Hypothalamus (tissue), 51 donors: ENCODE measurements at regions not wholly inside any gene's neighbourhood (a gene's known extent, or its start where the extent isn't known, plus 50 kb on each side); places are given as distances from the start of the nearest gene placed in this dataset.
"Not testable (repeated sequence)": the region's sequence is repeated elsewhere in the genome, so short reads cannot be mapped to it uniquely, and the experiment has no call there.

Source experiments
- DNase-seq, 51 donors: peaks; one replicate each; lab custom pipeline; 2025; lab: John Stamatoyannopoulos, UW

- DNase-seq: not testable (repeated sequence)
These were observed 79.8 kb upstream of the SAMD11 start for GRCh38 chr1:843946-844345.

GRCh38 chr1:844472-845026 lies 79.2 kb upstream of the SAMD11 start:
- DNase-seq: no peak

GRCh38 chr1:845641-846040 lies 78.1 kb upstream of the SAMD11 start:
- DNase-seq: not testable (repeated sequence)

GRCh38 chr1:849873-850272 lies 73.8 kb upstream of the SAMD11 start:
- not testable (repeated sequence) for DNase-seq

- not testable (repeated sequence) for DNase-seq
These were observed 73.4 kb upstream of the SAMD11 start for GRCh38 chr1:850318-850717.

- DNase-seq: not testable (repeated sequence)
These were observed 72.3 kb upstream of the SAMD11 start for GRCh38 chr1:851398-851797.

- DNase-seq: not testable (repeated sequence)
These were observed 71.9 kb upstream of the SAMD11 start for GRCh38 chr1:851841-852240.

GRCh38 chr1:855202-855981 lies 68.3 kb upstream of the SAMD11 start:
- not testable (repeated sequence) for DNase-seq

- not testable (repeated sequence) for DNase-seq
These were observed 67.1 kb upstream of the SAMD11 start for GRCh38 chr1:856541-857057.

- DNase-seq: not testable (repeated sequence)
These were observed 65.6 kb upstream of the SAMD11 start for GRCh38 chr1:857926-858648.

GRCh38 chr1:858649-859041 lies 65.1 kb upstream of the SAMD11 start:
- DNase-seq: peak in 2 of 51 donors; percentile 2 to 5

- not testable (repeated sequence) for DNase-seq
These were observed 62.8 kb upstream of the SAMD11 start for GRCh38 chr1:860941-861340.

GRCh38 chr1:861714-862113 lies 62.0 kb upstream of the SAMD11 start:
- no peak for DNase-seq

- not testable (repeated sequence) for DNase-seq
These were observed 61.1 kb upstream of the SAMD11 start for GRCh38 chr1:862601-863000.

GRCh38 chr1:865633-866032 lies 58.1 kb upstream of the SAMD11 start:
- DNase-seq: not testable (repeated sequence)

- no peak for DNase-seq
These were observed 57.6 kb upstream of the SAMD11 start for GRCh38 chr1:866095-866494.

GRCh38 chr1:866631-867299 lies 57.0 kb upstream of the SAMD11 start:
- not testable (repeated sequence) for DNase-seq

GRCh38 chr1:867550-867949 lies 56.2 kb upstream of the SAMD11 start:
- not testable (repeated sequence) for DNase-seq

- peak in 35 of 51 donors; percentile 4 to 76 (median 25) for DNase-seq
These were observed 54.1 kb upstream of the SAMD11 start for GRCh38 chr1:869499-870244.
